Neural progenitor cell (in vitro differentiated cells): ENCODE measurements at regions not wholly inside any gene's neighbourhood (a gene's known extent, or its start where the extent isn't known, plus 50 kb on each side); places are given as distances from the start of the nearest gene placed in this dataset.

Experiments
- DNase-seq: peaks from one replicate; pipeline ENCODE4 v3.0.0-alpha.2; 2016; ENCODE audit warnings: low spot score
- H2AFZ ChIP-seq: fragments of 200-600 bp; sonication (generic); replicated peaks from 2 replicates; pipeline ENCODE4 v1.6.1; 2016; ENCODE audit warnings: antibody characterized with exemption
- H3F3A ChIP-seq: fragments of 200-600 bp; sonication (generic); 2 replicates; pipeline ENCODE4 v1.6.1; 2016; ENCODE audit warnings: antibody characterized with exemption, low read depth
- H3K27ac ChIP-seq: fragments of 200-600 bp; sonication (generic); 2 replicates; pipeline ENCODE4 v1.5.1; 2016; ENCODE audit warnings: mild to moderate bottlenecking
- H3K27me3 ChIP-seq: fragments of 200-600 bp; sonication (generic); 2 replicates; pipeline ENCODE4 v1.6.1; 2016; ENCODE audit warnings: mild to moderate bottlenecking, moderate library complexity
- H3K36me3 ChIP-seq: fragments of 200-600 bp; sonication (generic); 2 replicates; pipeline ENCODE4 v1.5.1; 2016
- H3K4me1 ChIP-seq: fragments of 200-600 bp; sonication (generic); 2 replicates; pipeline ENCODE4 v1.6.1; 2016; ENCODE audit warnings: mixed run types
- H3K4me2 ChIP-seq: fragments of 200-600 bp; sonication (generic); 2 replicates; pipeline ENCODE4 v1.6.1; 2016
- H3K4me3 ChIP-seq: fragments of 200-600 bp; sonication (generic); 2 replicates; pipeline ENCODE4 v1.5.1; 2016
- H3K79me2 ChIP-seq: fragments of 200-600 bp; sonication (generic); 2 replicates; pipeline ENCODE4 v1.6.1; 2016; ENCODE audit warnings: low read depth
- H3K9ac ChIP-seq: fragments of 200-600 bp; sonication (generic); 2 replicates; pipeline ENCODE4 v1.6.1; 2016
- H3K9me3 ChIP-seq: fragments of 200-600 bp; sonication (generic); 2 replicates; pipeline ENCODE4 v1.5.1; 2016; ENCODE audit warnings: low read depth
- H4K20me1 ChIP-seq: fragments of 200-600 bp; sonication (generic); 2 replicates; pipeline ENCODE4 v1.6.1; 2016; ENCODE audit warnings: low read depth
- H3K27ac Mint-ChIP-seq: 3 replicates; pipeline ENCODE4 v1.8.0; 2021; ENCODE audit warnings: mixed read lengths
- H3K27me3 Mint-ChIP-seq: 2 replicates; pipeline ENCODE4 v1.8.0; 2022; ENCODE audit warnings: low read depth, mild to moderate bottlenecking, inconsistent platforms, moderate library complexity, mixed read lengths; ENCODE audit not compliant: insufficient read depth
- H3K36me3 Mint-ChIP-seq: 3 replicates; pipeline ENCODE4 v1.8.0; 2021; ENCODE audit warnings: mixed read lengths
- H3K4me1 Mint-ChIP-seq: 3 replicates; pipeline ENCODE4 v1.8.0; 2021; ENCODE audit warnings: mixed read lengths
- H3K4me3 Mint-ChIP-seq: 3 replicates; pipeline ENCODE4 v1.8.0; 2021; ENCODE audit warnings: mild to moderate bottlenecking, moderate library complexity, mixed read lengths
- H3K9me3 Mint-ChIP-seq: 3 replicates; pipeline ENCODE4 v1.8.0; 2020; ENCODE audit warnings: mixed read lengths
- EZH2 ChIP-seq: fragments of 200-600 bp; sonication (generic); IDR thresholded peaks from 2 replicates; pipeline ENCODE4 v1.6.1; 2017; ENCODE audit warnings: antibody characterized with exemption, mild to moderate bottlenecking, moderate library complexity
- EZH2phosphoT487 ChIP-seq: fragments of 200-600 bp; sonication (generic); IDR thresholded peaks from 2 replicates; pipeline ENCODE4 v1.6.1; 2017; ENCODE audit warnings: antibody characterized with exemption
- TF ChIP-seq, protein P1 (sequence below): fragments of 200-600 bp; sonication (generic); IDR thresholded peaks from 2 replicates; pipeline ENCODE4 v1.5.1; 2017; ENCODE audit warnings: antibody characterized with exemption, mild to moderate bottlenecking

- Mint-ChIP-seq H3K27me3 (no peaks in the 10 kb centered on the region), H3K36me3 (no peaks in the 10 kb centered on the region), H3K4me3 (no peak overlapping the region), H3K27ac (no peak overlapping the region), H3K9me3 (no peaks in the 10 kb centered on the region), H3K4me1 (no peaks in the 10 kb centered on the region)
- Histone ChIP-seq H2AFZ (no peak overlapping the region), H3K36me3 (no peaks in the 10 kb centered on the region), H4K20me1 (no peaks in the 10 kb centered on the region), H3K9me3 (no peaks in the 10 kb centered on the region), H3K27ac (no peak overlapping the region), H3K9ac (no peak overlapping the region), H3K4me3 (no peak overlapping the region), H3F3A (no peaks in the 10 kb centered on the region), H3K27me3 (no peaks in the 10 kb centered on the region), H3K4me1 (no peaks in the 10 kb centered on the region), H3K4me2 (no peak overlapping the region), H3K79me2 (no peaks in the 10 kb centered on the region)
- TF ChIP-seq, protein P1, sequence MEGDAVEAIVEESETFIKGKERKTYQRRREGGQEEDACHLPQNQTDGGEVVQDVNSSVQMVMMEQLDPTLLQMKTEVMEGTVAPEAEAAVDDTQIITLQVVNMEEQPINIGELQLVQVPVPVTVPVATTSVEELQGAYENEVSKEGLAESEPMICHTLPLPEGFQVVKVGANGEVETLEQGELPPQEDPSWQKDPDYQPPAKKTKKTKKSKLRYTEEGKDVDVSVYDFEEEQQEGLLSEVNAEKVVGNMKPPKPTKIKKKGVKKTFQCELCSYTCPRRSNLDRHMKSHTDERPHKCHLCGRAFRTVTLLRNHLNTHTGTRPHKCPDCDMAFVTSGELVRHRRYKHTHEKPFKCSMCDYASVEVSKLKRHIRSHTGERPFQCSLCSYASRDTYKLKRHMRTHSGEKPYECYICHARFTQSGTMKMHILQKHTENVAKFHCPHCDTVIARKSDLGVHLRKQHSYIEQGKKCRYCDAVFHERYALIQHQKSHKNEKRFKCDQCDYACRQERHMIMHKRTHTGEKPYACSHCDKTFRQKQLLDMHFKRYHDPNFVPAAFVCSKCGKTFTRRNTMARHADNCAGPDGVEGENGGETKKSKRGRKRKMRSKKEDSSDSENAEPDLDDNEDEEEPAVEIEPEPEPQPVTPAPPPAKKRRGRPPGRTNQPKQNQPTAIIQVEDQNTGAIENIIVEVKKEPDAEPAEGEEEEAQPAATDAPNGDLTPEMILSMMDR: no peak
- TF ChIP-seq EZH2 (no peak), EZH2phosphoT487 (no peak)
- no peak for DNase-seq
Observed at GRCh38 chr14:40523123-40523522, 1083.6 kb upstream of the LRFN5 start.

DNA sequence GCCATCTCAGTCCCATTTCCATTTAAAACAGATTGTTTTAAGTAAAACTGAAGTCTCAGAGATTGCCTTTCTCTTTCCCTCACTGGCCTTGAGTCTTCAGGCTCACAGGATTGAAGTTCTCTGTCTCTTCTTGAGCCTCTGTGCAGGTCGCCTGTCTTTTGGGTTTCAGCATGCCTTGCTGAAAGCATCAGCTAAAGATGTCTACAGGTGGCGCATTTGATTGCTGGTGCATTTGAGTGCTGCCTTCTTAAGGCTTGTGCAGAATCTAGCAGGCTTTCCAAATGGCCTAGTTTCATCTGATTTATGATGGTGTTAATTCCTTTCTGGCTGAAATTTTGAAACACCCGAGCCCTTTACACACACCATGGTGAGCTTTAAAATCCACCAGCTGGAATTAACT lies 1062.2 kb upstream of the FBXO33 start:
- Histone ChIP-seq H3K27ac (no peak overlapping the region), H3K36me3 (no peaks in the 10 kb centered on the region), H3K27me3 (no peaks in the 10 kb centered on the region), H3K4me2 (no peak overlapping the region), H3K9ac (no peak overlapping the region), H3K4me3 (no peak overlapping the region), H4K20me1 (no peaks in the 10 kb centered on the region), H3K79me2 (no peaks in the 10 kb centered on the region), H2AFZ (no peak overlapping the region), H3K4me1 (no peaks in the 10 kb centered on the region), H3K9me3 (no peaks in the 10 kb centered on the region), H3F3A (no peaks in the 10 kb centered on the region)
- Mint-ChIP-seq H3K4me1 (no peaks in the 10 kb centered on the region), H3K4me3 (no peak overlapping the region), H3K9me3 (no peaks in the 10 kb centered on the region), H3K27me3 (peaks cover 2% of the 10 kb centered on the region), H3K27ac (no peak overlapping the region), H3K36me3 (no peaks in the 10 kb centered on the region)
- peak; percentile 26 for DNase-seq
- TF ChIP-seq, protein P1: peak; percentile 7
- TF ChIP-seq EZH2: no peak

DNA sequence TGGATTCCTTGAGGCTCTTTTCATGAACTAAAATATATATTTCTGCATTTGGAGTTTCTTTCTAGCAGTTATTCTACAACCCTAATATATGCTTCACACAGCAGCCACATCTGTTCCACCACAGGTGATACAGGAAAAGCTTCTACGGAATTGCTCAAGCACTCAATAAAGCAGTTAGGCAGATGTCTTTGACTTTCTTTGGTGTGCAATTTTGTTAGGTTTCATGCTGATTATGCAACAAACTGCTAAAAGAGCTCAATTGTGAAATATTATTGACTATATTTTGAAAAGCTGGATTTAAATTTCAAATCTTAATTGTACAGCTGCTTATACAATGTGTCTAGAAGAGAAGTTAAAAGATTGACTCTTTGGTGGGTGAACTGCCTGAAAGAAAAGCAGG lies 1055.6 kb upstream of the FBXO33 start:
- Histone ChIP-seq H3K4me2 (no peak overlapping the region), H3K27ac (no peak overlapping the region), H3K9me3 (no peaks in the 10 kb centered on the region), H3K4me3 (no peak overlapping the region), H3K27me3 (no peaks in the 10 kb centered on the region), H2AFZ (no peak overlapping the region), H3K9ac (no peak overlapping the region), H3K79me2 (no peaks in the 10 kb centered on the region), H3K4me1 (no peaks in the 10 kb centered on the region), H3F3A (no peaks in the 10 kb centered on the region), H4K20me1 (no peaks in the 10 kb centered on the region), H3K36me3 (no peaks in the 10 kb centered on the region)
- Mint-ChIP-seq H3K27ac (no peak overlapping the region), H3K4me1 (no peaks in the 10 kb centered on the region), H3K27me3 (no peaks in the 10 kb centered on the region), H3K36me3 (no peaks in the 10 kb centered on the region), H3K9me3 (no peaks in the 10 kb centered on the region), H3K4me3 (no peak overlapping the region)
- no peak for DNase-seq
- no peak for TF ChIP-seq EZH2
- TF ChIP-seq EZH2phosphoT487: no peak
- TF ChIP-seq, protein P1: no peak

GRCh38 chr14:40485688-40486087 lies 1053.5 kb upstream of the FBXO33 start:
- Histone ChIP-seq H3F3A (no peaks in the 10 kb centered on the region), H3K9ac (no peak overlapping the region), H3K27ac (no peak overlapping the region), H3K36me3 (no peaks in the 10 kb centered on the region), H3K79me2 (no peaks in the 10 kb centered on the region), H3K4me3 (no peak overlapping the region), H4K20me1 (no peaks in the 10 kb centered on the region), H3K4me1 (no peaks in the 10 kb centered on the region), H3K9me3 (no peaks in the 10 kb centered on the region), H2AFZ (no peak overlapping the region), H3K4me2 (no peak overlapping the region), H3K27me3 (no peaks in the 10 kb centered on the region)
- Mint-ChIP-seq H3K9me3 (no peaks in the 10 kb centered on the region), H3K36me3 (no peaks in the 10 kb centered on the region), H3K4me1 (no peaks in the 10 kb centered on the region), H3K27me3 (no peaks in the 10 kb centered on the region), H3K27ac (no peak overlapping the region), H3K4me3 (no peak overlapping the region)
- TF ChIP-seq EZH2: no peak
- TF ChIP-seq, protein P1: no peak
- DNase-seq: no peak
